Fibroblast of the conjunctiva (primary cell): ENCODE measurements at regions not wholly inside any gene's neighbourhood (a gene's known extent, or its start where the extent isn't known, plus 50 kb on each side); places are given as distances from the start of the nearest gene placed in this dataset.
A peak's percentile ranks its signal among the peaks of the same experiment; 100 is the strongest.
"Not testable (repeated sequence)": the region's sequence is repeated elsewhere in the genome, so short reads cannot be mapped to it uniquely, and the experiment has no call there.

Experiments used
- DNase-seq: peaks from one replicate; pipeline ENCODE4 v3.0.0-alpha.2; 2010; ENCODE audit warnings: low read depth

- DNase-seq: no peak
These were observed 581.2 kb downstream of the PTPRC start for GRCh38 chr1:199220031-199220430.

- no peak for DNase-seq
These were observed 582.7 kb downstream of the PTPRC start for GRCh38 chr1:199221371-199222150.

- DNase-seq: no peak
These were observed 585.1 kb downstream of the PTPRC start for GRCh38 chr1:199223936-199224335.

- DNase-seq: no peak
These were observed 587.3 kb downstream of the PTPRC start for GRCh38 chr1:199226163-199226562.

- no peak for DNase-seq
These were observed 603.3 kb downstream of the PTPRC start for GRCh38 chr1:199242147-199242546.

GRCh38 chr1:199242601-199243000 is 603.8 kb downstream of the PTPRC start:
- DNase-seq: no peak

- peak; percentile 8 for DNase-seq
These were observed 604.7 kb downstream of the PTPRC start for GRCh38 chr1:199243423-199244061.

- DNase-seq: no peak
These were observed 607.1 kb downstream of the PTPRC start for GRCh38 chr1:199245946-199246345.

GRCh38 chr1:199246716-199247115 is 607.9 kb downstream of the PTPRC start:
- no peak for DNase-seq

GRCh38 chr1:199247891-199248290 is 609.1 kb downstream of the PTPRC start:
- no peak for DNase-seq

GRCh38 chr1:199254040-199254439 is 615.2 kb downstream of the PTPRC start:
- DNase-seq: not testable (repeated sequence)

GRCh38 chr1:199261328-199261727 is 622.5 kb downstream of the PTPRC start:
- DNase-seq: no peak

- DNase-seq: no peak
These were observed 625.4 kb downstream of the PTPRC start for GRCh38 chr1:199264283-199264682.

GRCh38 chr1:199264911-199265310 is 626.1 kb downstream of the PTPRC start:
- DNase-seq: no peak

GRCh38 chr1:199265319-199265718 is 626.5 kb downstream of the PTPRC start:
- DNase-seq: no peak

GRCh38 chr1:199269241-199269640 is 630.4 kb downstream of the PTPRC start:
- no peak for DNase-seq

- peak; percentile 75 for DNase-seq
These were observed 633.3 kb downstream of the PTPRC start for GRCh38 chr1:199272139-199272544.

GRCh38 chr1:199272628-199273086 is 633.8 kb downstream of the PTPRC start:
- DNase-seq: peak; percentile 72

GRCh38 chr1:199273837-199274379 is 635.1 kb downstream of the PTPRC start:
- no peak for DNase-seq

- no peak for DNase-seq
These were observed 640.2 kb downstream of the PTPRC start for GRCh38 chr1:199279067-199279466.

GRCh38 chr1:199279872-199280645 is 641.2 kb downstream of the PTPRC start:
- no peak for DNase-seq

GRCh38 chr1:199282751-199283305 is 644.0 kb downstream of the PTPRC start:
- DNase-seq: no peak
